COR-L47 (cell line): ENCODE measurements at regions not wholly inside any gene's neighbourhood (a gene's known extent, or its start where the extent isn't known, plus 50 kb on each side); places are given as distances from the start of the nearest gene placed in this dataset.

Experiments
- DNase-seq: peaks from one replicate; lab custom pipeline; 2025; lab: John Stamatoyannopoulos, UW

- no peak for DNase-seq
Observed at GRCh38 chrX:97666890-97667289, 783.2 kb downstream of the RPA4 start.

GRCh38 chrX:97668126-97668525 lies 784.4 kb downstream of the RPA4 start:
- no peak for DNase-seq

GRCh38 chrX:97672138-97672537 lies 788.4 kb downstream of the RPA4 start:
- DNase-seq = no peak

- DNase-seq = no peak
Observed at GRCh38 chrX:97672608-97673007, 788.9 kb downstream of the RPA4 start.

GRCh38 chrX:97673135-97673534 lies 789.4 kb downstream of the RPA4 start:
- no peak for DNase-seq

GRCh38 chrX:97682991-97683840 lies 799.5 kb downstream of the RPA4 start:
- DNase-seq = no peak

GRCh38 chrX:97685753-97686152 lies 802.0 kb downstream of the RPA4 start:
- DNase-seq = peak; percentile 0

GRCh38 chrX:97691901-97692455 lies 808.3 kb downstream of the RPA4 start:
- no peak for DNase-seq

GRCh38 chrX:97692575-97692974 lies 808.9 kb downstream of the RPA4 start:
- DNase-seq = no peak

GRCh38 chrX:97700547-97700946 lies 816.8 kb downstream of the RPA4 start:
- no peak for DNase-seq

GRCh38 chrX:97704474-97704873 lies 820.8 kb downstream of the RPA4 start:
- no peak for DNase-seq

GRCh38 chrX:97704881-97705280 lies 821.2 kb downstream of the RPA4 start:
- DNase-seq = no peak

GRCh38 chrX:97705936-97706335 lies 822.2 kb downstream of the RPA4 start:
- DNase-seq = no peak

GRCh38 chrX:97714072-97714471 lies 830.4 kb downstream of the RPA4 start:
- no peak for DNase-seq

- DNase-seq = no peak
Observed at GRCh38 chrX:97728215-97728614, 844.5 kb downstream of the RPA4 start.

GRCh38 chrX:97740044-97740443 lies 856.3 kb downstream of the RPA4 start:
- DNase-seq = no peak

- no peak for DNase-seq
Observed at GRCh38 chrX:97740886-97741285, 857.2 kb downstream of the RPA4 start.

- no peak for DNase-seq
Observed at GRCh38 chrX:97743014-97743413, 859.3 kb downstream of the RPA4 start.

- DNase-seq = no peak
Observed at GRCh38 chrX:97747346-97747745, 863.6 kb downstream of the RPA4 start.

GRCh38 chrX:97751016-97751415 lies 867.3 kb downstream of the RPA4 start:
- no peak for DNase-seq

GRCh38 chrX:97751735-97752134 lies 868.0 kb downstream of the RPA4 start:
- DNase-seq = no peak

GRCh38 chrX:97756879-97757278 lies 873.2 kb downstream of the RPA4 start:
- DNase-seq = no peak

GRCh38 chrX:97763391-97763790 lies 879.7 kb downstream of the RPA4 start:
- no peak for DNase-seq

GRCh38 chrX:97763981-97764380 lies 880.3 kb downstream of the RPA4 start:
- DNase-seq = no peak
